GM21786 (cell line): ENCODE measurements at regions not wholly inside any gene's neighbourhood (a gene's known extent, or its start where the extent isn't known, plus 50 kb on each side); places are given as distances from the start of the nearest gene placed in this dataset.

Experiments
- ATAC-seq: cut with Tn5 transposase; IDR thresholded peaks from one replicate; pipeline ENCODE4 v1.9.1; 2021; ENCODE audit not compliant: unreplicated experiment

DNA sequence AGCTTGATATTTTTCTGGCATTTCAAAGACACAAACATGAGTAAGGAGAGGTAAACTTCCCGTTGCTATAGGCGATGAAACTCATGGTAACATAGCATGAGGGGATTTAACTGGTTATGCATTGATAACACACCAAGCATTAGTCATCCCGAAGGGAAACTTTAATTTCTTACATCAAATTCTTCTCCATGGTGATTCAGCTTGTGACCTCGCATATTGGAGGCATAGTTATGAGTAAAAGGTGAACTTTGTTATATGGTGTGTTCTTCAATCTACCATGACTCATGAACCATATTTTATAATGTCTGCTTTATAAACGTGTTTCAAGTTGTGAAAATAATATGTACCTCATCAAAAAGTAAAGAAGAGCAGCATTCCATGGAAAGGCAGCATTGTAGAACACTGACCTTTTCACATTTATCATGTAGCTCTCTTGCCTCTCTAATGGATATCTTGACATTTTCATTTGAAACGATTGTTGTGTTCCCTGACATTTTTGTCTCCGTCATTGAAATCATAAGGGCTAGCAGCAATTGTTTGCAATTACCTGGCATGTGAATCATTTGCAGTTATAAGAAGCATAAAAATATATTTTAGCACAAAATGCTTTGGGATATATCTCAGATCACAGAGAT, 491.8 kb downstream of the ANXA1 start:
- ATAC-seq: no peak

DNA sequence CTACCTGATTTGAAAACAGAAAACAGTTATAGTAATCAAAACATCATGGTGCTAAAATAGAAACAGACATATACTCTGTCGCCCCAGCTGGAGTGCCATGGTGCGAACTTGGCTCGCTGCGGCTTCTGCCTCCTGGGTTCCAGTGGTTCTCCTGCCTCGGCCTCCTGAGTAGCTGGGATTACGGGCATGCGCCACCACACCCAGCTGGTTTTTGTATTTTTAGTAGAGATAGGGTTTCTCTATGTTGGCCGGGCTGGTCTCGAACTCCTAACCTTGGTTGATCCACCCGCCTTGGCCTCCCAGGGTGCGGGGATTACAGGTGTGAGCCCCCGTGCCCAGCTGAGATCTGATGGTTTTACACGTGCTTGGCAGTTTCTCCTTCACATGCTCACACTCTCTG, 495.9 kb downstream of the ANXA1 start:
- no peak for ATAC-seq

DNA sequence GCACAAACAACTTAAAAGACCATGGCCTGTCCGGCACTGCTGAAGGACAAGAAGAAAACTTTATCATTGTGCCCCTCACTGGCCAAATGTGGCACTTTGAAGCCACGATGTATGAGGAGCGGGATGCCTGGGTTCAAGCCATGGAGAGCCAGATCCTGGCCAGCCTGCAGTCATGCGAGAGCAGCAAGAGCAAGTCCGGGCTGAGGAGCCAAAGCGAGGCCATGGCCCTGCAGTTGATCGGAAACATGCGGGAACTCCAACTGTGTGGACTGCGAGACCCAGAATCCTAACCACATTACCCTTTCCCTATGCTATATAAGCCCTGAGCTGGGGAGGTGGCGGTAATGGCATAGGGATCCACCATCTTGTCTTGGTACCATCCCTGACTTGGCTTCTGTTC, 497.9 kb downstream of the ANXA1 start:
- no peak for ATAC-seq

DNA sequence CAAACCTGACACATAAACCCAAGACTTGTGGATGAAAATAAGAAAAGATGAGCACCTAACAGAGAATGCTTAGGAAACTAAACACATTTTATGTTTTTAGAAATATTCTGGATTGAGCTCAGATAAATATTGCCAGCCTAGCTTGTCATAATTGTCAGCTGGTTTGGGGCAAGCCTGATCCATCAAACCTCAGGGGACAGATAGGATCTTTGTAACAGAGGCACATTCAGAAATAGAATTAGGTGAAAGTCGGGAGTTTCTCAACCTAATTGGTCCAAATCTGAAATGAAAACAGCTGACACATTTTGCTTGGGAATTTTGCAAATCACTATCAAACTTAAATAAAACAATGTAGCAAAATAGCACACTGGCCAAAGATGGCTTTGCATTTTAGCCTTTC, 503.7 kb downstream of the ANXA1 start:
- ATAC-seq: no peak

DNA sequence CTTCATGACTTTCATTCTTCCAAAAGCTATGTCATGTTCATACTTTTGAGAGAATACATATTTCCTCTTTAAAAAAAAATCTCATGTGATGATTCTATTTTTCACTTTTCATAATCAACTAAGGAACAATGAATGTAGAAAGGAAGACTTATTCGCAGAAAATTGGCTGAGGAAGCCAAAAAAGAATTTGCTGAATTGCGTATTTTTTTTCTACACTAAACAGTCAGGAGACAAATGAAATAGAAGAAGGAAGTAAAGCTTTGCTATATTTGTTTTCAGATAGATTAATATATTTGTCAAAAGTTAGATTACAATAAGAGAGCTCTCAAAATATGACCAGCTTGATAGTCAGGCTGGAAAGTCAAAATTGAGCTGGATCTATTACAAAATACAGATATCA, 504.2 kb downstream of the ANXA1 start:
- no peak for ATAC-seq

DNA sequence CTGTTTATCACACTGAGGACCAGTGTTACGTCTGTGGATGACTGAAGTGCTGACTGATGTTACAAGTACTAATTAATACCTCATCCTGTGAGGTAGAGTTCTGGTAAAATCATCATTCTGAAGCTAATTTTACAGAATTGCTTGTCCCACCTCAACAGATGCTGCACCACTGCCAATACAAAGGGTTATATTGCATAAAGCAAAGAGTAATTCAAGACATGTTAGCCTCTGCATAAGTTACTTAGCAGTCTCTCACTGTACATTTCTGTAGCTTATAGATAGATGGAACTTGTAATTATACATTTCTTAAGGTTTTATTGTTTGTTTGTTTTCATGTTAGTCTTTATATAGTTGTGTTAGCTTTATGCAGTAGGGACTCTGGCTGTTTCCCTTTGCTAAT, 513.6 kb downstream of the ANXA1 start:
- ATAC-seq: no peak

DNA sequence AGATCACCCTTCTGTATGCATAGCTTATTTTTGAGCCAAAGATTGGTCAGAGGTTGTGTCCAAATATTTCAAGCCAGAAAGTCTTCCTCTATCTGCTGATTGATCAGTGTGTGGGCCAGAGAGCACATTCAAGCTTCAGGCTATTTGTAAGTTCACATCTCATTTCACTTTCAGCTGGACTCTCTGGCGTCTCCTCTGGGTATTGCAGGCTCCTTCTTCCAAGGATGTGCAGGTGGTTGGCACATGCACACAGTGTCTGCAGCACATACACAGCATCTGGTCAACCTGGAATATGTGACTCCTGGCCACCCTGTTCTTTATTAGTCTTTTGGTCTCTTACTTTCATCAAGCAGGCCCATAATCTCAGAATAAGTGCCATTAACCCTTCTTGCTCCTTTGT, 516.1 kb downstream of the ANXA1 start:
- ATAC-seq: no peak

DNA sequence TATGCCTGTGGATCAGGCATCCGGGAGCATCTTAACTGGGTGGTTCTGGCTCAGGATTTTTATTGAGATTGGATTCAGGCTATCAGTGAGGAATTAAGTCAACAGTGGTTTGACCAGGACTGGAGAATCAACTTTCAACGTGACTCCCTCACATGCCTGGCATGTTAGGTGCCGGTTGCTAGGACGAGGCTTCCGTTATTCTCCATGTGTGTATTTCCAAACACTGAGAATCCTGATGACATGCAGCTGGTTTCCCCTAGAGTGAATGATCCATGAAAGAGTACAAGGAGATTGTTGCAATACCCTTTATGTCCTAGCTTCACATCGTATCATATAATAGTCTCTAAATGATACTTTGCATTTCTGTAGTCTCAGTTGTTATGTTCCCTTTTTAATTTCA, 529.2 kb downstream of the ANXA1 start:
- ATAC-seq: no peak

DNA sequence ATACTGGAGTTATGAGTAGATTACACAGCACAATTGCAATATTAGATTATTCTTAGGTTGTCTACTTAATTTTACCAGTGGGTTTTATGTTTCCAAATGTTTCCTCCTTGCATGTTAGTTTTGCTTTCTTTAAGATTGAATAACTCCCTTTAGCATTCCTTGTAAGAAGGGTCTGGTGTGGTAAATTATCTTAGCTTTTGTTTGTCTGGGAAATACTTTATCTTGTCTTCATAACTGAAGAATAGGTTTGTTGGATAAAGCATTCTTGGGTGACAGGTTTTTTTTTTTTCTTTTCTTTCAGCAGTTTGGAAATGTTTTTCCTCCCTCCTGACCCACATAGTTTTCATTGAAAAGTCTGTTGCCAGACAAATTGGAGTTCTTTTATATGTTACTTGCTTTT, 531.1 kb downstream of the ANXA1 start:
- ATAC-seq: no peak

DNA sequence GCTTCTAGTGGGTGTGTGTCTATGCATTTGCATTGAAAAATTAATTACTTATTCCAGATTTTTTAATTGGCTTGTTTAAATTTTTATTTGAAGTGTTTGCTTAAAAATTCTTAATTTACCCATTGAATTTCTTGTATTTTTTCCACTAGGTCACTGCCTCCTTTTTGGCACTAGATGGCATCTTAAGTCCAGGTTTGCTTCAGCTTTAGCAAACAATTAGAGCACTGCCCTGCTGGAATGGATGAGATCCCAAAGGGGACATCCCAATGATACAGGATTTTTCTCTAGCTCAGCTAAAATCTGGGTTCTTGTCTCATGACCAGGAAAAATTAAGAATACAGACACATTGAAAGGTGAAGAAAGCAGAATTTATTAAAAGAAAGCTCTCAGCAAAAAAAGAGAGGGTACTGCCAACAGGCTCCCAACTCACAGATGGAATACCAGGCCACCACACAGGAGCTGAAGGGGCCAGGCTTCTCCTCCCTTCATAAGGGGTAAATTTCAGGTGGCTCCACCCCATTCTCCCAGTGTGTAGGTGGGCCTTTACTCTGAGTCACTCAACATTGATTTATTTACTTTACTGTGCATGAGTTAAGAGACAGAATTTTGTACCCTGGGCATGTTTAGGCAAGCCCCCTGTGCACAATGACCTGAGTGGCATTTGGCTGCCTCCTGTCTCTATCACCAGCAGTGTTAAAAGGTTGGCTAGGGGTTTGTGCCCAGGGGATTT, 532.4 kb downstream of the ANXA1 start:
- ATAC-seq: peak; percentile 62

DNA sequence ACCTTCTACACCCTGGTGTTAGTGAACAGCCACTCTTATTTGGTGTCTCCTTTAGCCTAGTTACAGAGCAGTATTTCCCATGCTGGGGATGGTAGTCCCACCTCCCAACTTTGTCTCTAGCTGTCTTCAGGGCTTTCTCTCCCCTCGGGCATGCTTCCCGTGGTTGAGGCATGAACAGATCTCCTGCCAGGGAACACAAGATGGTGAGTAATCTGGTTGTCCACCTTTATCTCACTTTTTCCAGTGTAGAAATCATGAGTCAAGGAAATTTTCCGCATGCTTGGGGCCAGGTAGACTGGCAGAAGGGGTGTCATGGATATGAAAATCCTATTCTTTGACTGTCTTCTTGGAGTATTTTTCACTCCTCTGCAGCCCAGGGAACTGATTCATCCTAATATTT, 532.9 kb downstream of the ANXA1 start:
- ATAC-seq: no peak

DNA sequence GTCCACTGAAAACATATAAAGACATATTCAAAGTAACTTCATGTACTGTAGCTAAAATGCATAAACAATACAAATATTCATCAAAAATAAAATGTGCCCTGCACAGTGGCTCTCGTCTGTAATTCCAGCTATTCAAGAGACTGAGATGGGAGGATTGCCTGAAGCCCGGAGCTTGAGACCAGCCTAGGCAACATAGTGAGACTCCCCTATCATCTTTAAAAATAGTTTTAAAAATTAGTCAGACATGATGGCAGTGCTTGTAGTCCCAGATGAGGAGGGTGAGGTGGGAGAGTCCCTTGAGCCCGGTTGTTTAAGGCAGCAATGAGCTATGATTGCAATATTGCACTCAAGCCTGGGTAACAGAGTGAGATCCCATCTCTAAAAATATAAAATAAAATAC, 534.1 kb downstream of the ANXA1 start:
- no peak for ATAC-seq

DNA sequence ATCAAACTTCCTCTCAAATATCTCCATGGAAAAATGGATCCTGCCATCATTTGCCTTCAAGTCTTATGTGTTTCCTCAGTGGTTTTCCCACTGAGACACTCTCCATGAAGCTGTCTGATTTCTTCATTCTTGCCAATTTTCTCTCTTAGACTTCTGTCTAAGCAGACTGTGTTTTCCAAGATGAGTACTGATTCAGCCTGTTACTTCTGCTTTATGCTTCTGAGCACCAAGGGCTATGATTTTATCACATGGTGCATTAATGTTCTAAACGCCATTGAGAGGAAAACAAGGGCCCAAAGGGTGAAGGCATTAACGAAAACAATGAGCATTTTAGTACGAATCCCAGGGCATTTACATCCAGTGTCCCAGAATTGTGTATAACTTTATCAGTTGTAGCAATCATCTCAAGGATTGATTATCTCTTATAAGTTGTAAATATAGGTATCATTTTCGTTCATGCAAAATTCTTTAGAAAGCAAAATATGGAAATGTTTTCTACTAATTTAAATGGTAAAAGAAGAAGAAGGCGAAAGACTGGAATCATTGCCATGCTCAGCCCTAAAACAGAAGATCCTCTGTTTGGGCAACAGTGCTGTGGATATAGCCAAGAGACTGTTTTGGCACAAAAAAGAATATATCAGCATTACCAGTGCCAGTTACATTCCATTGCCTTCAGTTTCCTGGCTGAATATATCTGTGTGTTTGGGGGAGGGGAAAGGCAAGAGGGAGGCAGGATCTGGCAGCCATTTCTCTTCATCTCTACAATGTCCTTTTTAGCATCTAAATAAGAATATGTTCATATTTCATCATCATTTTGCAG, 537.6 kb downstream of the ANXA1 start:
- no peak for ATAC-seq

DNA sequence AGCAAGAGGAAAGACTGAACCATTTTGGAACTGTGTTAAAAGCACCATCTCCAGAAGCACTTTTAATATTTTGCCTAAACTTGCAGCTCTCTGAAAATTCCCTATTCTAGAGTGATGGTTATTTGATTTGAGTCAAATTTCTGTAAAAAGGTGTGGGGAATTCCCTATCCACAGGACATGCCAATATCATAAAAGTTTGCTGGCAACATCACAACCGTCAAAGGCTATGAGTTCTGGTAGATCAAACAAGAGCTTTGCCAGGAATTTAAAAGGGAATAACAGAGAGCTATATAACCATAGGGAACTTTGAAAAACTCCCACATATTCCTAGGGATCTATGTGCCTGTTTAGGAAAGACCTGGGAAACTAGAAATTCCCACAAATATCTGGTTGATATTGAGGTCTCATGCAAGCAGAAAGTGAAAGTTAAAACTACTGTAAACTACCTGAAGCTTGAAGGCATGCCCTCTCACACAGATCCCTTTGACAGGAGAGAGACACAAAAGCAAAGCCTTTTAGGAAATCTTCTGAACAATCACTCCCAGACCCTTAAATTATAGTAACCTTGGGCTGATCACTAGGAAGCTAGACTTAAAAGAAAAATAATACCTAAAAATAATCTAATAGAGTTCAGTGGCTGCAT, 549.9 kb downstream of the ANXA1 start:
- no peak for ATAC-seq

DNA sequence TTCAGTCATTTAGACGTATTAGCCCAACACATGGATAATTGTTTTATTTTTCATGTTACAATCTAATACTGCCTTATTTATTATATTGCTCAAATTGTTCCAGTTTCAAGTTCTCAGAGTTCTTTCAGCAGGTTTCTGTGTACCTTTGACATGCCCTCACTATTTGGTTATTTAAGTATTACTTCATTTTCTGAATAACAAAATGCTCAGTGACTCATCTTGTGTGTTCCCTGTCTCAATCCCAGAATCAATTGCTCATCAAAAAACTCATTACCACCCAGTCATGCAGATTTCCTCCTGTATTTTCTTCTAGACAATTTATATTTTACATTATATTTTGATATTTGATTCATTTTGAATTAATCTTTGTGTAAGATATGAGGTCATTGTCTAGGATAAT, 562.6 kb downstream of the ANXA1 start:
- ATAC-seq: no peak

DNA sequence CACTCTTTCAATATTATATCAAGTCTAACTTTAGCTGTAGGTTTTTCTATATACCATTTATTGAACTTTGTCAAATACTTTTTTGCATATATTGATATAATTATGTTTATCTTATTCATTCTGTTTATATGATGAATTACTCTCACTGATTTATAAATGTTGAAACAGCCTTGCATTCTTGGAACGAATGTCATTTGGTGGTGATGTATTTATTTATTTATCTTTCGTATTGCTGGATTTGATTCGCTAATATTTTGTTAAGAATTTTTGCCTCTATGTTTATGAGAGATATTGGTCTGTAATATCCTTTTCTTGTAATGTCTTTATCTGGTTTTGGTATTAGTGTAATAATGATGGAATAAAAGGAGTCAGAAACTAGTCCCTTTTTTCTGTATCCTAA, 563.9 kb downstream of the ANXA1 start:
- no peak for ATAC-seq

DNA sequence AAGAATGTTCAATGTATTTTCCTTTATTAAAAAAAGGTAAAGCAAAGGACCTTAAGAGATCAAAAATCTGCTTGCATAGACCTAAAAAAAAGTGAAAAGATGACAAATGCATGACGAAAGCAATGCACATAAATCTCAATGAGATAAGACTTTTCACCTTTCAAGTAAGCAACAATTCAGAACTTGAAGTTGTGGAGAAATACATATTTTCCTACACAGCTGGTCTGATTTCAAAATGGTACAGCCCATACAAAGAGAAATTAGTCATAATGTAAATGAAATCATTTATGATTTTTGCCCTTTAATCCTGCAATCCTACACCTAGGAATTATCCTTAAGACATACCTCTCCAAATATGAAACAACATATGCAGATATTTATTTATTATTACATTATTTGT, 568.0 kb downstream of the ANXA1 start:
- ATAC-seq: no peak

DNA sequence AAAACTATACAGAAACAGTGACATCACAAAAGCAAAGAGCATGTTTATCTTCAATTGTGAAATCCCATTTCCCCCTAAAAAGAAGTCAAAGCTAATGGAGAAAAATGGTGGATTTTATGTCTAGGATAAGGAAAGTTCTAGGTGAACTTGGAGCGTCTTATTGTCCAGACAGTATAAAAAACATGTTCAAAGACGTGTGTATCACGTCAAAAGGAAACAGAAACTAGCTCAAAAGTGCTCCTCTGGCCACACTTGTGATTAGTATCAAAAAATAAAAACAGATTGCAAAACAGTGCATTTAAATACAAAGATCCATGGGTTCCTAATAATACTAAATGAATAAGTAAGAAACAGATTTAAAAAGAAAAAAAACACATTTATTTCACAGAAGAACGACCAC, 568.9 kb downstream of the ANXA1 start:
- ATAC-seq: no peak

DNA sequence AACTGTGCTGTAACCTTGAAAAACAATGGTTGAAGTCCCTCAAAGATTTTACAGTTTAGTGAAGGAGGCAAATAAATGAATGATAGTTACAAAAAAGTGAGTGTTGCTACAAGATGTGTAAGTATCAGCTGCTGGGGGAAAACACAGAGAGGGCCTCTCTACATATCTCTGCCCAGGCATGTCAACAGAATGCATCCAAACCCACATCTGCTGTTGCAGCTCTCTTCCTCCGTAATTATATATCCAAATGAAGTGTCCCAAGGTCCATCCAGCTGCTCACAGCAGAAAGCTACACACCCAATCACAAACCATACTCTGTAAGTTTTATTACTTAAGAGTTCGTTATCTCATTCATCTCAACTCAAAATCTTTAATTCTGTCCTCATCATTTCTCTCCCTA, 584.6 kb downstream of the ANXA1 start:
- no peak for ATAC-seq

DNA sequence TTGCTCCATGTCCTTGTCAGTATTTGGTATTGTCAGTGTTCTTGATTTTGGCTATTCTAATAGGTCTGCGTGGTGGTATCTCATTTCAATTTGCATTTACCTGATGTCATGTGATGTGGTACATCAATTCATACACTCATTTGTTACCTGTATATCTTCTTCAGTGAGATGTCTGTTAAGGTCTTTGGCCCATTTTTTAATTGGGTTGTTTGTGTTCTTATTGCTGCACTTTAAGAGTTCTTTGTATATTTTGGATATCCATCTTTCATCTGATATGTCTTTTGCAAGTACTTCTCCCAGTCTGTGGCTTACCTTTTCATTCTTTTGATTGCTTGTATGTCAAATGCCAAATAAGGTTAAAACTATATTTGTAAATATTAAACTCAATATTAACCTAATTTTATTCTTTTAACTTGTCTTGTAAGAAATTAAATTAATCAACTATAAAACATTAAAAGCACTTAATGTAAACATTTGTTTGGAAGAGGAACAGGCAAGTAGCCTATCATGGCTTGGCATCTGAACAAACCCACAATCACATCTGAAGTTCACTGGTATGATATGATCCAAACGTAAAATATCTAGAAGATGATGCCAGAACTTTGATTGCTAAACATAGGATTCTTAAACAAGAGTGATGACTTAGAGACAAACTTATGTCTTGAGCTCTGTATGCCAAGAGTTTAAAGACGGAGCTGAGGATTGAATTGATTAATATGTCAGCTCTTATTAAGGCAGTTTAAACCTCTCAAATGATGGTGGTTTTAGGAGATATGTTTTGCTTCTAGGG, 587.3 kb downstream of the ANXA1 start:
- ATAC-seq: no peak

DNA sequence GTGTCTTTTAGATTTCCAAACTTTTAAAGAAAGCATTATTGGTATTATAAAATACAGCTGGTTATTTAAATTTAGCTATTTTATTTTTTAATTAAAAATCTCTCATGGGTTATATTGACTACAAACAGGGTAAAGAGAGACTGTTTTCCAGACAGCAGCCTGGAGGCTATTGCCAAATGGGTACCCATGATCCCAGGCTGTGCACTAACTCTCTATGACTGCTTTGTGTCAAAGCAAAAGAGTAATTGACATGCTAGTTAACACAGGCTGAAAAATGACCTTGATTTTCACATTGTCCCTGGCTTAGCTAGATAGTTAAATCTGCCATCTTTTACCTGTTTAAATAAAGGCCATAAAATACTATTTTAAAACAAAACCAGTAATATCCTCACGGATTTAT, 589.7 kb downstream of the ANXA1 start:
- ATAC-seq: no peak
